ENCODE measurements at regions not wholly inside any gene's neighbourhood (a gene's known extent, or its start where the extent isn't known, plus 50 kb on each side); places are given as distances from the start of the nearest gene placed in this dataset.

DNA sequence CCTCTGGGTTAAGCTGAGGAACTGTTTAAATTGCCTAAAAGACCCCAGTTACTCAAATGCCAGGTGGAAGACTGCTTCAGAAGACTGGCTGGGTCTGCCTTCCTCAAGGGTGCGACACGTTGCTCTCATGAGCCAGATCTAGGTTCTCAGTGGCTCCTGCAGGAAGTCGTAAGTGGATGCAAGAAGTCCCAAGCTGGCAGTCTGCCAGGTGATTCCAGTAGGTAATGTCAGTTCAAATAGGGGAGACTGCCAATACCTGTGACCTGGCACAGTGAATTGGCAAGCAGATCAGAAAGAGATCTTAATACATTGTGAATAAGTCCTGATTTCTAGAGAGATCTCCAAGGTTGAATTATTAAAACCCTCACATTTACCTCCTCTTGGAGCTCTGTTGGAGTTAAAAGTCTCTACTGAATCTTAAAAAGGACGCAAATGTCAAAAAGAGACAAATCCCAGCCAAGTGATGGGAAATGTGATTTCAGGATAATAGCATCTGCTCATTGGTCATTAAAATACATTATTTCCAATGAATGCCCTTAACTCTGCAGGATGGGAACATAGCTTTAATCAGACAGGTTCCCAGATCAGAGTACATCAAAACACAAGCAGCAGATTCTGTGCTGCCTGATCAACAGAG, 98.8 kb upstream of the FRMD6 start:
- DNase-seq, result no peak

DNA sequence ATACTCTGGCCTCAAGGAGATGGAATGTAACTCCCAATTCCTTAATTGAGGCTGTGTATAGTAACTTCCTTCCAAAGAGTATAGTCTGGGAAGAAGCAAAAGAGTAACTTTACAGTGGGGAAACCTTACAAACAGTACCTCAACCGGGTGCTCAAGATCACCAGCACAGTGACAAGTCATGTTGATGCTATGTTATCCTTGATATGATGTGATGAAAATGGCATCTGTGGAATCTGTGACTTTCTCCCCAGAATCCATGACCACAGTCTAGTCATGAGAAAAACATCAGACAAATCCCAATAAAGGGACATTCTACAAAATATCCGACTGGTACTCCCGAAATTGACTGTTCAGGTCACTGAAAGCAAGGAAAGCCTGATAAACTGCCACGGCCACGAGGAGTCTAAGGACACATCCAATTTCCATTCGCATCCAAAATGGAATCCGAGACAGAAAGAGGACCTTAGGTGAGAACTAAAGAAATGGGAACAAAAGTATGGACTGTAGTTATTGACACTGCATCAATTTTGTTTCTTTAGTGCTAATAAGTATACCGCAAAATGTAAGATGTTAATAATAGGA, 97.3 kb upstream of the FRMD6 start:
- DNase-seq, result no peak

DNA sequence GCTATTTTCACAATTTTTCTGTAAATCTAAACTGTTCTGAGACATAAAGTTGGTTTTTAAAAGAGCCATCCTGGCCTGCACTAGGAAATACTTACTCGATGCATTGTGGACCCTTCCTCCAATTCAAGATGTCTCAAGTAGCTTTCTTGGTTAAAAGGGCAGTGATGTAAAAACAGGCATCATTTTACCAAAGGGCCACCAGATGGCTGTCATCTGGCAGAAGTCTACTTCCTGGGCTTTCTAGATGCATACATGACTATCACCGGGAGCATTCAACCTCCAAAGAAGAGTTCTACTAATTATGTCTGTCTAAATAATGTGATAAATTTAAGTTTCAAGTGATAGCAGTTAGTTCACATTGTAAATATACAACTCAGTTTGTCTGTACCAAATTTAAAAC, 96.8 kb upstream of the FRMD6 start:
- DNase-seq, result no peak

DNA sequence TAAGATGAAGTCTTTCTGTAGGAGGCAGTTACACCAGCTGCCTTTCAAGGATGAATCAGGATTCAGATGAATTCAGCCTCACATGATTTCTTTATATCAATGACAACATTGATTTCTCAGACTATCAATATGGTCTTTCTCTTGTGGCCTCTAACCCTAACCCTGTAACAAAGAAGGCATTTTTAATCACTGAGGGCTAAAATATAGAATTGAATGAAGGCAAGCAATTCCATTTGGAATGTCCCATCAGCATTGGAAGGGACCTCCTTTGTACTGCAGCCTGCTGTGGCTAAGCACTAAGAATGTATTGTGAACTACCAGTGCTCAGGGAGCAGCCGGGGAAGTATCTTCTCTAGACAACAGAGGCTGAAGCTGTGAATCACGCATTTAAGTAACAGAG, 90.6 kb upstream of the FRMD6 start:
- DNase-seq, result no peak

- DNase-seq, result no peak
Observed at GRCh38 chr14:51562816-51563215, 88.9 kb upstream of the FRMD6 start.

DNA sequence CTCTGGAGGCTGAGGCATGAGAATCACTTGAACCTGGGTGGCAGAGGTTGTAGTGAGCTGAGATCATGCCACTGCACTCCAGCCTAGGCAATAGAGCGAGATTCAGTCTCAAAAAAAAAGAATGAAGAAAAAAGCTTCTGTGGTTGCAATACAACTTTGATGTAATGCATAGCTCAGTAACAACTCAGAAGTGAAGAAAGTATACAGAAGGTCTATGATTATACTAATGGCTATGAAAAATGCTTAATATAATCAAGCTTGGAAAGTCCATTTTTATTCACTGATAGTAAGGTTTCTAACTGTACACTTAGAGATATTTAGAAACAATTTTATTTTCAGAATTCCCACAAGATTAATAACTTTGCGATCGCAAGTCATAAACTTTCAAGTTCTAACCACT, 88.2 kb upstream of the FRMD6 start:
- no peak for DNase-seq

- no peak for DNase-seq
Observed at GRCh38 chr14:51564460-51564859, 87.2 kb upstream of the FRMD6 start.

DNA sequence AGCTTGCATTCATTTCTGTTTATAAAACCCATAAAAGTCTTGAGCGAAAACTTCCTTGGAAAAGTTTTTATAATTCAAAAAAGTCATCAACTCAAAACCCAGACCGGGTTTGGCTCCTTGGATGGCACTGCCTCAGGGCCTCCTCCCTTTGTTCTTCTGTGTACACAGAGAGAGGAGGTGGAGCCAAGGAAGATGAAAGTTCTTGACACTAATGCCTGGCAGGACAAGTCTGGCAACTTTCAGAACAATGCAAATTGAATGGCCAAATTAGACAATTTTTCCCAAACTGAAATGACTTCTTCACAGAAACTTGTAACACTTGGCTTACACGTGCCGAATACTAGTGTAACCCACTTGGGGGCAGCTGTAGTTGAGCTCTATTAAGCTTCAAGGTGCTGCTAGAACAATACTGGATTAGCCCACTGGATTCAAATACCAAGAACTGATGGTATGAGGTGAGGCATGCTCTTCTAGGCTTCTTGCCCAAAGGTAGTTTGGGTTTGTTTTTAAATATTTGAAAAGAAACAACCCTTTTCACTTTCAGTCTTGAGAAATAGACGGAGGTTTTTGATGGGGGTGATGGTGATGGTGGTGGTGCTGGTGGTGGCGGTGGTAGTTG, 86.6 kb upstream of the FRMD6 start:
- DNase-seq, result no peak

DNA sequence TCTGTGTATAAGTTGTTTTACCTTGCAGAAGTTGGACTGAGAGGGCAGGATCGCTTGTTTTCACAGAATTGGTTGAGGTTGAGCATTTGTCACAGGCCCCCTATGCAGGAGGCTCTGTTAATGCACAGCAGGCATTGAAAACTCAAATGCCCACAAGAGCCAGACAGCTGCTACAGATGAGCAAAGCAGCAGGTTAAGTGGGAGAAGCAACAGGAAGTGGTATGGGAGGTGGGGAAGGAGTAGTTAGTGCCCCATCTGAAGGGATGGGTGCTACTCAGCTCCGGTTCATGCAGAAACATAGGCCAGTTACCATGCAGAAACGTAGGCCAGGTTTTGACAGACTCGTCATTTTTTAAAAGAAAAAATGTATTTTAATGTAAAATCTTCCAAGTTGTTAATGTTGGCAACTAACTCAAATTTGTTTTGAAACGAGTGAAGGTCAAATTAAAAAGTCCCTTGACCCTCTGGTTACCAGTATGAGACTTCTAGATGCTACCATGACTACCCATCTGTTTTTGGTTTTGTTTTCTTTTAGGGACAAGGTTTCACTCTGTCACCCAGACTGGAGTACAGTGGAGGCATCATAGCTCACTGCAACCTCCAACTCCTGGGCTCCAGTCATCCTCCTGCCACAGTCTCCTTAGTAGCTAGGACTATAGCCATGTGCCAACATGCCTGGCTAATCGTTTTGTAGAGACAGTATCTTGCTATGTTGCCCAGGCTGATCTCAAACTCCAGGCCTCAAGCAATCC, 84.7 kb upstream of the FRMD6 start:
- DNase-seq, result no peak

GRCh38 chr14:51568366-51568765, 83.3 kb upstream of the FRMD6 start:
- DNase-seq, result no peak

- no peak for DNase-seq
Observed at GRCh38 chr14:51573607-51574006, 78.1 kb upstream of the FRMD6 start.

- no peak for DNase-seq
Observed at GRCh38 chr14:51574009-51574408, 77.7 kb upstream of the FRMD6 start.

DNA sequence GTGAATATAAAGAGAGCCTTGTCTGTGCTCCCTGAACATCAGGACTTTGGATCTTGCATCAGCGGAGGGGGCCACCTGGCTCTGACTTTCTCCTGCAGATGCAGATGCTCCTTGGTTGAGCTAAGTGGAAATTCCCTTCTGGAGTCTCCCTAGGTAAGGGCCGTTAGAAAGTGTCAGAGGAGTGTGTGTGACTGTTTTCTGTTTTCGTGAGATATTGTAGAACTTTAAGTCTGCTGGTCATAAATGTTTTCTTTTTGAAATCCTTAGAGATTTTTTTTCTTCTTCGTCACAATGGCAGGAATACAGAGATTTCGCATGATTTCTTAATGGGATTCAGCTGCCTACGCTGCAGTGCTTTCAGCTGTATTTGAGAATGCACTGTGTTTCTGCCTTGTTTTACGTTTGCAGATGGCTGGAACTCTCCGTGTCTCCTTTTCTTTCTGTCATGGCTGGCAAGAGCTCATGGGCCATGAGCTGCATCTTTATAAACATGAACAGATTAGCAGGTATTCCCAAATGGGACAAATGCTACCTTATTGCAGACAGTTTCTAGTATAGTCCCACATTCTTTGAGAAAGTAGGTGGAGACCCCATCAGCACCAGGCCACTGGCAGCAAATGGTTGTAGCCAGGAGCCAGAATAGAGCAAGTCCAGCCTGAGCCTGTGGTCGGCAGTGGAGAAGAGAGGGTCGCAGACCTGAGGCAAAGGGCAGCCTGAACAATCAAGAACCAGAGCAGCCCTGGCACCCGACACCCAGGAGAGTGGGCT, 76.2 kb upstream of the FRMD6 start:
- no peak for DNase-seq

GRCh38 chr14:51576117-51576430, 75.6 kb upstream of the FRMD6 start:
- no peak for DNase-seq

GRCh38 chr14:51576879-51577278, 74.8 kb upstream of the FRMD6 start:
- no peak for DNase-seq

DNA sequence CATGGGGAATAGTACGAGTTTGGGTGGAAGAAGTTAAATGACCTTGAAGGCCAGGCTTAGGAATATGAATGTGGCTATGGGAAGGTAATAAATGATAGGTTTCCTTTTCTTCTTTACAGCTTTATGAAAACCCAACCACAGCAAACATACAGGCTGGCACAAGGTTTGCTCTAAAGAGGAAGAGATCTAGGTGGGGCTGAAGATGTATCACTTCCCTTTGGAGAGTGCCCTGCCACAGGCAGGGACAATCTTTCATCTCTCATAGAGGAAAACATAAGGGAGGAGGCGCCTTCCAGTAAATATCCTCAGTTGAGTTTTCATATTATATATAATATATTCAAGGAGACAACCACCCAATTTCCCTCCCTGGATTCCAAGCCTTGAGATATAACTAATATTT, 72.9 kb upstream of the FRMD6 start:
- DNase-seq, result no peak

- DNase-seq, result no peak
Observed at GRCh38 chr14:51581017-51581881, 70.5 kb upstream of the FRMD6 start.

GRCh38 chr14:51582437-51582836, 69.3 kb upstream of the FRMD6 start:
- DNase-seq, result no peak

DNA sequence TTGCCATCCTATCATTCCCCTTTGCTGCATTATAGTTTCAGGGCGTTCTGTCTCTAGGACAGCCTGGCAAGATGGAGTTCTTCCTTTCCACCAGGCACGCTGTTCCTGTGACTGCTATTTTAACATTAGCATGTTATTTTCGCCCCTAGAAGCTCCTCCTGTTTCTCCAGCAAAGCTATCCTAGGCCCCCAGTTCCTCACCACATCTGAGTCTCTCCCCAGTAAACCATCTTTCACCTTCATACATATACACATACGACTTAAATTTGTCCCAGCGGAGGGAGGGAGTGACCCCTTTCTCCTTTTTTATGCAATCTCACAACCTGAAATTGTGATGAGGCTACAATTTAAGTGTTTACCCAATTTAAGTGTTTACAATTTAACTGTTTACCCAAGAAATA, 66.7 kb upstream of the FRMD6 start:
- DNase-seq, result no peak

DNA sequence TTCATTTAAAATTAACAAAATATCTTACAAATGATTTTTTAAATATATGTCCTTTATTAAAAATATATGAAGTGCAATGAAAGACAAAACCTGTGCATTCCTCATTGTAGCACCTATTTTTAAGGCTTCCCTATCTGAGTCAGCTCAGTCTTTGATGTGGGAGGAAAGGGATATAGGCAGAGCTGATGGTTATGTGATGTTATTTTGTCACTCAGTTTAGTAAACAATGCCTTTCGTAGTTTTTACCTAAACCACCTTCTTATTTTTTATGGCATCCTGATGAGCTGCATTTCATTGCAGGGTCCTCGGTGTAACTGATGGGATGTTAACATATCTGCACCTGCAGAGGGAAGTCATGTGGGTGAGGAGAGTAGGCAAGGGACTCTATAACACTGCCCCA, 58.9 kb upstream of the FRMD6 start:
- no peak for DNase-seq

GRCh38 chr14:51593397-51593796, 58.3 kb upstream of the FRMD6 start:
- no peak for DNase-seq

GRCh38 chr14:51595881-51596455, 55.7 kb upstream of the FRMD6 start:
- no peak for DNase-seq

Measured in CD4-positive, alpha-beta T cell treated with Interleukin-15 for 1 hour (primary cell).